HL-60 (cell line): ENCODE measurements at regions not wholly inside any gene's neighbourhood (a gene's known extent, or its start where the extent isn't known, plus 50 kb on each side); places are given as distances from the start of the nearest gene placed in this dataset.
"Not testable (repeated sequence)": the region's sequence is repeated elsewhere in the genome, so short reads cannot be mapped to it uniquely, and the experiment has no call there.

Experiments
- DNase-seq, 2 experiments: peaks; one replicate each; pipeline ENCODE4 v3.0.0-alpha.2; 2010 to 2020; ENCODE audit warnings: low read depth in 1 of 2, low spot score in 1 of 2
- H3K27ac ChIP-seq: fragments of 250-450 bp; sonication (Bioruptor Pico); replicated peaks from 2 replicates; pipeline ENCODE4 v1.5.1; 2020; ENCODE audit warnings: mild to moderate bottlenecking, moderate library complexity
- H3K27me3 ChIP-seq: fragments of 250-450 bp; sonication (Bioruptor Pico); 2 replicates; pipeline ENCODE4 v1.5.1; 2021; ENCODE audit warnings: mild to moderate bottlenecking, moderate library complexity; ENCODE audit not compliant: insufficient read depth, poor library complexity, severe bottlenecking
- H3K4me3 ChIP-seq: replicated peaks from 2 replicates; pipeline ENCODE4 v1.5.1; 2011; ENCODE audit warnings: mild to moderate bottlenecking, control low read depth, low read length; ENCODE audit not compliant: insufficient read depth
- CTCF ChIP-seq: IDR thresholded peaks from one replicate; pipeline ENCODE4 v1.5.1; 2011; ENCODE audit warnings: low read length, control low read depth, inconsistent platforms; ENCODE audit not compliant: insufficient read depth
- GABPA ChIP-seq: IDR thresholded peaks from 2 replicates; pipeline ENCODE4 v1.6.1; 2012; ENCODE audit warnings: low read depth
- POLR2AphosphoS5 ChIP-seq: IDR thresholded peaks from 2 replicates; pipeline ENCODE4 v1.6.1; 2012; ENCODE audit warnings: low read depth
- REST ChIP-seq: IDR thresholded peaks from 2 replicates; pipeline ENCODE4 v1.6.1; 2012; ENCODE audit warnings: low read depth; ENCODE audit not compliant: insufficient replicate concordance
- SPI1 ChIP-seq: IDR thresholded peaks from 2 replicates; pipeline ENCODE4 v1.6.1; 2012; ENCODE audit warnings: low read depth, mild to moderate bottlenecking, borderline replicate concordance

GRCh38 chr4:164345756-164346155, 408.2 kb upstream of the SMIM31 start:
- H3K27ac ChIP-seq, result no peak overlapping the region
- no peak overlapping the region for H3K4me3 ChIP-seq
- H3K27me3 ChIP-seq, result no peaks in the 10 kb centered on the region
- DNase-seq, result no peak
- no peak for TF ChIP-seq GABPA
- no peak for TF ChIP-seq POLR2AphosphoS5
- TF ChIP-seq SPI1, result no peak
- no peak for TF ChIP-seq CTCF
- TF ChIP-seq REST, result no peak

- DNase-seq, result no peak
- no peak overlapping the region for H3K27ac ChIP-seq
- no peak for TF ChIP-seq SPI1
- TF ChIP-seq CTCF, result no peak
- no peak for TF ChIP-seq GABPA
- TF ChIP-seq REST, result no peak
- TF ChIP-seq POLR2AphosphoS5, result no peak
- no peaks in the 10 kb centered on the region for H3K27me3 ChIP-seq
- no peak overlapping the region for H3K4me3 ChIP-seq
These were observed 403.9 kb upstream of the SMIM31 start for GRCh38 chr4:164350061-164350460.

GRCh38 chr4:164350716-164351115, 403.2 kb upstream of the SMIM31 start:
- H3K27me3 ChIP-seq, H3K27ac ChIP-seq, DNase-seq, H3K4me3 ChIP-seq: not testable (repeated sequence)

GRCh38 chr4:164357957-164358356, 396.0 kb upstream of the SMIM31 start:
- DNase-seq, result no peak
- H3K4me3 ChIP-seq, result no peak overlapping the region
- no peaks in the 10 kb centered on the region for H3K27me3 ChIP-seq
- TF ChIP-seq POLR2AphosphoS5, result no peak
- H3K27ac ChIP-seq, result no peak overlapping the region

- Histone ChIP-seq H3K4me3 (no peak overlapping the region), H3K27ac (no peak overlapping the region), H3K27me3 (no peaks in the 10 kb centered on the region)
- no peak for TF ChIP-seq GABPA
- TF ChIP-seq CTCF, result no peak
- no peak for TF ChIP-seq REST
- TF ChIP-seq SPI1, result no peak
- no peak for DNase-seq
These were observed 395.5 kb upstream of the SMIM31 start for GRCh38 chr4:164358400-164358799.
